NCI-H146 (cell line): ENCODE measurements at regions not wholly inside any gene's neighbourhood (a gene's known extent, or its start where the extent isn't known, plus 50 kb on each side); places are given as distances from the start of the nearest gene placed in this dataset.
A peak's percentile ranks its signal among the peaks of the same experiment; 100 is the strongest.

ENCODE experiments used
- DNase-seq: peaks from one replicate; lab custom pipeline; 2025; lab: John Stamatoyannopoulos, UW

- DNase-seq = no peak
Observed at GRCh38 chr12:97335115-97335514, 127.5 kb upstream of the RMST start.

- DNase-seq = no peak
Observed at GRCh38 chr12:97336900-97337751, 125.5 kb upstream of the RMST start.

GRCh38 chr12:97342130-97342529 is 120.5 kb upstream of the RMST start:
- DNase-seq = no peak

- DNase-seq = no peak
Observed at GRCh38 chr12:97347956-97348355, 114.6 kb upstream of the RMST start.

GRCh38 chr12:97358361-97358760 is 104.2 kb upstream of the RMST start:
- DNase-seq = no peak

- DNase-seq = no peak
Observed at GRCh38 chr12:97359021-97359690, 103.4 kb upstream of the RMST start.

GRCh38 chr12:97363693-97364092 is 98.9 kb upstream of the RMST start:
- DNase-seq = no peak

- no peak for DNase-seq
Observed at GRCh38 chr12:97368462-97369163, 94.0 kb upstream of the RMST start.

- DNase-seq = no peak
Observed at GRCh38 chr12:97375310-97375709, 87.3 kb upstream of the RMST start.

- no peak for DNase-seq
Observed at GRCh38 chr12:97380440-97380839, 82.2 kb upstream of the RMST start.

GRCh38 chr12:97385121-97385520 is 77.5 kb upstream of the RMST start:
- DNase-seq = no peak

- DNase-seq = no peak
Observed at GRCh38 chr12:97386133-97386581, 76.4 kb upstream of the RMST start.

GRCh38 chr12:97387844-97388243 is 74.8 kb upstream of the RMST start:
- no peak for DNase-seq

GRCh38 chr12:97394657-97395056 is 67.9 kb upstream of the RMST start:
- DNase-seq = no peak

GRCh38 chr12:97397008-97397407 is 65.6 kb upstream of the RMST start:
- no peak for DNase-seq

- DNase-seq = no peak
Observed at GRCh38 chr12:97398704-97399103, 63.9 kb upstream of the RMST start.

GRCh38 chr12:97404093-97404492 is 58.5 kb upstream of the RMST start:
- DNase-seq = no peak

GRCh38 chr12:97404543-97404942 is 58.1 kb upstream of the RMST start:
- DNase-seq = peak; percentile 61

GRCh38 chr12:97408363-97408762 is 54.2 kb upstream of the RMST start:
- no peak for DNase-seq

- no peak for DNase-seq
Observed at GRCh38 chr12:97411341-97411740, 51.3 kb upstream of the RMST start.
